ENCODE measurements at regions not wholly inside any gene's neighbourhood (a gene's known extent, or its start where the extent isn't known, plus 50 kb on each side); places are given as distances from the start of the nearest gene placed in this dataset.

GRCh38 chr2:76446872-76447271 is 736.2 kb upstream of the GCFC2 start:
- TF ChIP-seq CREM (IDR thresholded peaks at IDR 0.05), result no peak
- TF ChIP-seq CREM (CRISPR knock-in tag; IDR thresholded peaks at IDR 0.05), result no peak
- no peak for TF ChIP-seq RAD51 (IDR thresholded peaks at IDR 0.05; ENCODE audit: borderline replicate concordance)
- TF ChIP-seq ZNF749 (CRISPR knock-in tag; IDR thresholded peaks at IDR 0.05; ENCODE audit: borderline replicate concordance), result no peak
- TF ChIP-seq ZNF609 (CRISPR knock-in tag; IDR thresholded peaks at IDR 0.05; ENCODE audit: borderline replicate concordance), result no peak
- TF ChIP-seq ZSCAN29 (CRISPR knock-in tag; conservative IDR thresholded peaks at IDR 0.05), result no peak
- no peak for TF ChIP-seq SIN3A (IDR thresholded peaks at IDR 0.05; ENCODE audit: borderline replicate concordance, low read depth, low read length)
- no peak for TF ChIP-seq USF2 (IDR thresholded peaks at IDR 0.05; ENCODE audit: low read depth, low read length)
- TF ChIP-seq USF2 (CRISPR knock-in tag; IDR thresholded peaks at IDR 0.05; ENCODE audit: borderline replicate concordance), result no peak
- TF ChIP-seq DNMT1 (CRISPR knock-in tag; IDR thresholded peaks at IDR 0.05), result no peak
